HG02970 (cell line): ENCODE measurements at regions not wholly inside any gene's neighbourhood (a gene's known extent, or its start where the extent isn't known, plus 50 kb on each side); places are given as distances from the start of the nearest gene placed in this dataset.
"Not testable (repeated sequence)": the region's sequence is repeated elsewhere in the genome, so short reads cannot be mapped to it uniquely, and the experiment has no call there.

Experiments
- ATAC-seq: cut with Tn5 transposase; IDR thresholded peaks from one replicate; pipeline ENCODE4 v1.9.1; 2021; ENCODE audit warnings: mild to moderate bottlenecking, moderate library complexity, moderate number of reproducible peaks; ENCODE audit not compliant: unreplicated experiment, low FRiP score

DNA sequence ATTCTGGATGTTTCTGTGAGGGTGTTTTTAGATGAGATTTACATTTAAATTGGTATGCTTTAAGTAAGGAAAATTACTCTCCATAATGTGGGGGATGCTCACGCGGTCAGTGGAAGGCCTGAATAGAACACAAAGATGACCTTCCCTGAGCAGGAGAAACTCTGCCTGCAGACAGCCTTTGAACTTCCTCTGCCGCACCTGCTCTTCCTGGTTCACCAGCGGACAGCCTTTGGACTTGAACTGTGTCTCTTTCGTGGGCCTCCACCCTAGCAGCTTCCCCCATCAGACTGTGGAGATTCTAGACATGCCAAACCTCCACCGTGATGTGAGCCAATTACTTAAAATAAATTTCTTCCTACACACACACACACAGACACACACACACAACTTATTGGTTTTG, 210.7 kb downstream of the EFCAB11 start:
- no peak for ATAC-seq

GRCh38 chr14:89740241-89740640, 214.3 kb downstream of the EFCAB11 start:
- ATAC-seq, result no peak

- ATAC-seq, result no peak
Measured at GRCh38 chr14:89736881-89737280, 217.6 kb downstream of the EFCAB11 start.

GRCh38 chr14:89731396-89731933, 223.1 kb downstream of the EFCAB11 start:
- ATAC-seq, result no peak

- no peak for ATAC-seq
Measured at GRCh38 chr14:89730687-89731086, 223.8 kb downstream of the EFCAB11 start.

- no peak for ATAC-seq
Measured at GRCh38 chr14:89728964-89729363, 225.6 kb downstream of the EFCAB11 start.

DNA sequence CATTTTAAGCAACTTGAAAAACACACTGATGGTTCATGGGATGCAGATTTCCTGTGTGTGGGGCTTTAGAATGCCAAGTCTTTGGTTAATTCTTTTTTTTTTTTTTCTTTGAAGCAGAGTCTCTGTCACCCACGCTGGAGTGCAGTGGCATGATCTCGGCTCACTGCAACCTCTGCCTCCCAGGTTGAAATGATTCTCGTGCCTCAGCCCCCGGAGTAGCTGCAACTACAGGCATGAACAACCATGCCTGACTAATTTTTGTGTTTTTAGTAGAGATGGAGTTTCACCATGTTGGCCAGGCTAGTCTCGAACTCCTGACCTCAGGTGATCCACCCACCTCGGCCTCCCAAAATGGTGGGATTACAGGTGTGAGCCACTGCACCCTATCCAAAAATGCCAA, 228.3 kb downstream of the EFCAB11 start:
- not testable (repeated sequence) for ATAC-seq

DNA sequence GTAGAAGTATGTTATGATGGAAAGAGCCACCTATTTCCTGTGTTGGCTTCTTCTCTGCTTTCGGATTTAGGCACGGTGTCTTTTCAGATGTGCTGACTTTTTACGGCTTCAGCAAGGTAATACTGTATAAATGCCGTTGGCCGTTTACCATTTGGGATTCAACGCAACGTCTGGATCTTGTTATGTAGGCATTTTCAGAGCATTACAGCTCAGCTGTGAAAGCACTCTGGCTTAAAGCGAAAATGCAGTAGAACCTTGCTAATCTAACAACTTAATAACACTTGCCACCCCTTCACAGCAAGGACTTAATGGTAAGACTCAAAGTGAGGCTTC, 229.9 kb downstream of the EFCAB11 start:
- no peak for ATAC-seq

DNA sequence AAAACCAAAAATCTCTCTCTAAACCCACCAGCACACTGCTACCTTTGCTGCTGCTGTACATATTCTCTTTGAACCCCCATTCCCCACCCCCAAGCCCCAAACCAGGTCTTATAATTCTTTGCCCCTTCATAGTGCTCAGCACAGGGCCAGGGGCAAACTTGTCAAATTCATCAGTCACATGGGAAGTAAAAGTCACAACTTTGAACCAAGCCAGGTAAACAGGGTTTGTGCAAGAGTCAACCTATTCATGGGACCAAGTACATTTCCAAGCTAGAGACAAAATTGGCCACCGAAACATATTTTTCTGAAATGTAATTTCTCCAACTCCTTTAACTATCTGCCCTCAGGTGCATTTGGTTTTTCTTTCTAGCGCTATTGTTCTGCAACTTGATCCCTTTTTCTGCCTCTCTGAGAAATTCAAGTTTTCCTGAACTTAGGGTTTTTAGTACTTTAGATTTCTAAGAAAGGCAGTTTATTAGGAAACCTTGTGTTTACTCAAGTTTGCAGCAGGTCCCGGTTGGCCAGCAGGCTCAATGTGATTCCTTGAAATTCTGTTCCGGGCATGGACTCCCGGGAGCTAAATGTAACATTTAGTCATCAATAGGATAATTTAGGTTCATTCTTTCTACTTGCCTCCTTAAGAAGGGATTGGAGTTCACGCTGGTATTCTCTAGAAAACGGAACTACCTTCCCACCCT, 230.5 kb downstream of the EFCAB11 start:
- ATAC-seq, result no peak

- no peak for ATAC-seq
Measured at GRCh38 chr14:89721956-89722355, 232.6 kb downstream of the EFCAB11 start.

GRCh38 chr14:89720741-89721729, 233.5 kb downstream of the EFCAB11 start:
- peak; percentile 58 for ATAC-seq

GRCh38 chr14:89720076-89720687, 234.3 kb downstream of the EFCAB11 start:
- ATAC-seq, result no peak

- no peak for ATAC-seq
Measured at GRCh38 chr14:89719366-89720075, 235.0 kb downstream of the EFCAB11 start.

- ATAC-seq, result no peak
Measured at GRCh38 chr14:89708982-89709625, 245.4 kb downstream of the EFCAB11 start.

DNA sequence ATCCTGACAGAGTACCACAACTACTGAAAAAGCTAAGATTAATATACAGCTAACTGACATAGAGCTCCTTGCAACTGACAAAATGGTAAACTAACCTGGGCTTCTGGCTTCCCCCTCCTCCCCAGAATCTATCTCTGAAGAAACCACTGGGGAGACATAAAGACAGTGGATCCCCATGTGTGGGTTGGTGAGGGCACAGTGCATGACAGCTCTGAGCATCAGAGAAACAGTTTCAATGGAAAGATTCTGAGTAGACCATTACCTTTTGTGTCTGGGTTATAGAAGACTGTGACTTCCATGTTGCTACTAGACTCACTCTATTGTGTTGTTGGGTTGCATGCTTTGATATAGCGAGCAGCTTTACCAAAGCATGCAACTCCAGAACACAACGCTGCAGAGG, 247.4 kb downstream of the EFCAB11 start:
- no peak for ATAC-seq

GRCh38 chr14:89702876-89703200, 251.7 kb downstream of the EFCAB11 start:
- no peak for ATAC-seq

GRCh38 chr14:89702073-89702875, 252.3 kb downstream of the EFCAB11 start:
- no peak for ATAC-seq

DNA sequence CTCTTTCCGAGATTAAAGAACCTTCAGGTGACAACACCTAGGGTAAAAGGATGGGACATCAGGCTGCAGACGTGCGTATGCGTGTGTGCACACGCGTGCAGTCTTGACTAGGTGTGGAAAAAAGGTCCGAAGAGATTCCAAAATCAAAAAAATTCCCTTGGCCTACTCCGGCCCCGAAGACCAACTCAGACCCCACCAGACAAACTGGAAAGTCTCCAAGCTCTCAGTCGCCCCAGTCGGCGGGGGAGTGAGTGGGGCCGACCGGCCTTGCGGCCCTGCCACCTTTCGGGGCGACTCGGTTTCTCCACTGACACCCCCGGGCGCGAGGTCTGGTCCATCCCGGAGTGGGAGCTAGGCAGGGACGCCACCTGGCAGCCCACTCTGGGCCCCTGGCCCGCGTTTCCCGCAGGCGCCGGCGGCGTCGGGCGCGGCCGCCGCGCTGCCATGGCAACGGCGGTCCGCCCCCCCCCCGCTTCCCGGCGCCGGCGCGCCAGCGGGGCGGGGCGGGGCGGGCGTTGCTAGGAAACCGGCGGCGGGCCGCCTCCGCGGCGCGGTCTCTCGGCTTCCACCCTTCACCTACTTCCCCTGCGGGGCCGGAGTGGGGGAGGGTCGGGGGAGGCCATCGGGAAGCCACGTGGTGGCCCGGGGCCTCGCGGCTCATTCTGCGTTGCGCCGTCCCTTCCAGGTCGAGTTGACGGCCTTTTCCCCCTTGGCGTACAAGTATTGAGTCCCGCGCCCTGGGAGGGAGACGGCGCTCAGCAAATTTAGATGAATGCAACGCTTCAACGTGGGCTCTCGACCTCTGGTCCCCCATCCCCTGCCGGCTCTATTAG, 253.1 kb downstream of the EFCAB11 start:
- ATAC-seq, result peak; percentile 79
